Hematopoietic multipotent progenitor cell treated with erythropoietin and hydrocortisone succinate and interleukin-3 and kit ligand, for 4 days (in vitro differentiated cells): ENCODE measurements at regions not wholly inside any gene's neighbourhood (a gene's known extent, or its start where the extent isn't known, plus 50 kb on each side); places are given as distances from the start of the nearest gene placed in this dataset.
"Not testable (repeated sequence)": the region's sequence is repeated elsewhere in the genome, so short reads cannot be mapped to it uniquely, and the experiment has no call there.

ENCODE experiments used
- DNase-seq: peaks from one replicate; pipeline ENCODE4 v3.0.0-alpha.2; 2015

DNA sequence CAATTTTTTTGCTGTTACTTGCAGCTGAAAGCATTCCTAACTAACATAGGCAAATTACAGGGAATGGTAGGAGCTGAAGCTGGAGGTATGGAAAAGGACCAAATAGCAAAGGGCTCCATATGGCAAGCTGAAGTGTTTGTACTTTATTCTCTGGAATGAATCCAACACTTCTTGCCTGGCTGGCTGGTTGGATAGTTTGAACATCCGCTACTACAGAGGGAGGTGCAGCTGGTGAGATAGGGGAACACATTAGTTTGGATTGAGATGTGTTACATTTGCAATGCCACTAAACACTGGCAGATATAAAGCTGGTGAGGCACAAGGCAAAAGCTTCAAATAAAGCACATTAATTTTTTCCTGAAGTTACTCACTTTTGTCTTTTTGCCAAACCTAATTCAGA, 291.5 kb downstream of the SP3 start:
- no peak for DNase-seq

DNA sequence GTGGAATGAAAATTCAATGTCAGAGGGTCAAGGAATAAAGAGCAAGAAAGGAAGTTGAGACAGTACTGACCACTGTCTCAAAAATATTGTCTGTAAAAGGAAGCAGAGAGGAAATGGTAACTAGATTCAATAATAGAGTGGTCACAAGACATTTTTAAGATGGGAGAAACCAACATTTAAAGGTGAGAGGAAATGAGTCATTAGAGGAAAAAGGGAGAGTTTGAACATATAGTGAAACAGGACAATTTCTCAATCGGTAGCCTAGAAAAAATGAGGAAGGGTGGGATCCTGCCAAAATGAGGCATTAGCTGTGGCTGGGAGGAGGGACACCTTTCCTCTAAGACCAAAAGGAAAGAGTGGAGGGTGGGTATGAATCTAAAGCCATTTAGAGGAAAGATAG, 288.5 kb downstream of the SP3 start:
- DNase-seq, result no peak

DNA sequence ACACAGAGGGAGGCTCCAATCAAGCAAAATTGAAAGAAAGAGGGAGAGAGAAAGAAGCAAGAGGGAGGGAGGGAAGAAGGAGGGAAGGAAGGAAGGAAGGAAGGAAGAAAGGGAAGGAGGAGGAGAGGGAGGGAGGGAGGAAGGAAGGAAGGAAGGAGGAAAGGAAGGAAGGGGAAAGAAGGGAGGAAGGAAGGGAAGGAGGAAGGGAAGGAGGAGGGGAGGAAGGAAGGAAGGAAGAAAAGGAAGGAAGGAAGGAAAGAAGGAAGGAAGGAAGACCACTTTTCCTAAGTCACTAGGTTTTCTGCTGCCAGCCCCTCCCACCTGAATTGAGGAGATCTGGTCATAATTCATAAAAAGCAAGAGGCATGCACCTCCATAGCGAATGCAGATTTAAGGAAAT, 287.0 kb downstream of the SP3 start:
- no peak for DNase-seq

DNA sequence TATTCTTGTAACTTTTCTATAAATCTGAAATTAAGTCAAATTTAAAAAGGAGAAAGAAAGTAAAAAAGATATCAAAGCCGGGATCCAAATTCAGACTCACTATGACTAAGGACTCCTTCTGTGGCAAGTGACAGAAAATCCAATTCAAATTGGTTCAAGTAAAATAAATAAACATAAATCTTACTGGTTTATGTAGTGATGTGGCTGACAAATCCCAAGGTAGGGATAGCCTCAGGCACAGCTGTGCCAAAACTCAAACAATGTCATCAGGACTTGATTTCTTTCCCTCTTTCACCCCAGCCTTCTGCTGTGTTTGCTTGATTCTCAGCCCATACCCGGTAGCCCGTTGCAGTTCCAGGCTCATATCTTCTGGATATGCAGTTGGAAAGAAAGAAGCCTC, 284.6 kb downstream of the SP3 start:
- DNase-seq, result no peak

DNA sequence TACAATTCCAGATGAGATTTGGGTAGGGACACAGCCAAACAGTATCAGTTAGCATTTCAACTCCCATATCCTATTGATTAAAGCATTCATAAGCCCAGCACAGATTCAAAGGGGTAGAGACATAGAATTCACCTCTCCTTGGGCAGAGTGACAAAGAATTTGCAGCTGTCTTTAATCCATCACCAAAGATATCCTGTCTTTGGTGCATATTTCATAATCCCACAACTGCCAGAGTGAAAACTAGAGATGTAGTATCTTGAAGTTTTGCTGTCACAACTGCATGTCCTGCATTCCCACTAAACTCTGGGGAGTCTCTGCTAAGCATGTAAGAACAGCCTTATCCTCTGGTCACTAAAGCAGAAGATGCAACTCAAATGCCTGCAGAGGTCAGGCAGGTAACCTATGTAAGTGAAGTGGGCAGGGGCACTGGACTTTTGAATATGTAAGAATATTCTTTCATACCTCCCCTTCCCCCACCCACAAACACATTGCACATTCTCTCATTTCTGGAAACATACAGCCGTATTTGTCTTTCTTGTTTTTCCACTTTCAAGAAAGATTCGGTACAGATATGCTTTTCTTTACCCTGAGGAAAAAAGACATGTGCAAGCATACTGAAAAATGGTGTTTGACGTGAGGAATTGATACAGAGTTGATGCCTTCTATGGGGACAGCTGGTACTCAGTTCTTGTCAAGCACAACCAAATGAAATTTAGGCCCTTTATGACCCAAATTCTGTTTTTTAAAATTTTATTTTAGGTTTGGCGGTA, 283.1 kb downstream of the SP3 start:
- DNase-seq, result no peak

DNA sequence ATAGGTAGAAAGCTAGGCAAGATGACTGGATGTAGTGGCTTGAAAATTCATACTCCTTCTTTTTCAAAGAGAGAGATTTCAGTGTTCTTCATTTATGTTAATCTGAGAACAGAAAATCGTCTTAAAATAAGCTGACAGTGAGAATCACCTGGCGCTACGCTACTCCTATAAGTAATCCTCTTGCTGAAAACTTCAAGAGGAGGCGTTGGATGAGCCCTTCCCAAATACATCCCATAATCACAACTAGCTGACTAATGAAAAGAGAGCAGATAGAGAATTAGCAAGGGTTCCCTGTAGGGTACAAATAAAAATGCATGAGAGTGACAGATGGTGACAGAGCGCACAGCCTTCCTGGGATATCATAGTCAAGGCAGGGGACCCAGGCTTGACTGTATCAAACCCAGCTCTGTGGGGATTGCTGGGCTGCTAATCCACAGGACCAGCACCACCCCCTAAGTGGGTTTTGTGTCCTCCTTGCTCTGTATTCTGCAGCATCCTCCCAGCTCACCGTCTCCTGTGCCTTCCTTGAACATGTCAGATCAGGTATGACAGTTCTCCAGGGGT, 280.2 kb downstream of the SP3 start:
- no peak for DNase-seq

DNA sequence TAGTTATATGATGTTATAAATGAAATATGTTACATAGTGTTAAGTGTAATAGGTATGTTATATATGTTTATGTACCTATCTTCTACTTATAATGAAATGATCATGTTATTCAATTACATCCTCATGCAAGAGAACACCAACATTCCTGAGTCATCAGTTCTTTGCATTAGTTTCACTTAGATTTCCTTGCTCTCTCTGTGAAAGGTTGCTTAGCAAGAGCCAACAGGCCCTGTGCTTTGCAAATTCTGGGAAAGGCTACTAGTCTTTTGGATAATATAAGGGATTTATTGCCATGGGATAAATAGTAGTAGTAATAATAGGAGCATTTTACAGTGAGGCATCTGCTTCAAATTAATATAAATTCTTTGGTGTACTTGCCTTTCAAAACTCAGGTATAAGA, 274.8 kb downstream of the SP3 start:
- DNase-seq, result no peak

DNA sequence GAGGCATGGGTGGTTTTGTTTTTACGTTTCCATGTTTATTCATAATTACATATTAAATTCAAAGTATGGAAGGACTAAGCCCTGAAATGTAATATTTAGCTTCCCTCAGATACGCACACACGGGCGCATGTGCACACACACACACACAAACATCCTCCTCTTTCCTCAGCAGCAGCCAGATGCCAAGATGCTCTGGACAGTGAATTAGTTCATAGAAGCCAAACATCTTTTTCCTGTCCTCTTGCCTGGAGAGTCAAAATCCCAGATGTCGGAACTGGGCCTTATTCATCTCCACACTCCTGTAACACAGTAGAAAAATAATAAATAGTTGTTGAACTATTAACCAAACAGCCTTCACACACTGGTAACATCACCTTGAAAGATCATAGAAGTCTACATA, 273.1 kb downstream of the SP3 start:
- DNase-seq, result no peak

DNA sequence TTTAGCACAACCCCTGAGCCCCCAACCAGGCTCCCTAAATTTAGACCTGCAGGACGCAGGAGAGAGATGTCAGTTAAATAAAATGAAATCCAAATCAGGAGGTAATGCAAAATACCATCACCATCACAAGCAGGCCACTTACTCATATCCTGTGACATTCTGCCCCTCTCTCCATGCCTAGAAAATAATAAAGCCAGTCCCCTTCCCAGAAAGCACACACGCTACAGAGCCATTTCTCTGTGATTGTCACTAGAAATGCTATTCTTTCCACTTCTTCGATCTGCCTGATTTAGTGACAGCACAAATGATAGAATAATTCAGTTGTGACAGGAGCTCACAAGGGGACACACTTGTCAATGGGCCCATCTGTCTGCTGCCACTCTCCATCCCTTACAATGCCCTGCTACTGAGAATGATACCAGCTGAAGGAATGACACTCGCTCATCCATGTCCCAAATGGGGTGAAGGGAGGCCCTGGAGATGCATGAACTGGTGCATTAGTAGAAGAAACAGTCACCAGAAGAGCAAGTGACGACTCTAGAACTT, 272.1 kb downstream of the SP3 start:
- DNase-seq, result no peak

DNA sequence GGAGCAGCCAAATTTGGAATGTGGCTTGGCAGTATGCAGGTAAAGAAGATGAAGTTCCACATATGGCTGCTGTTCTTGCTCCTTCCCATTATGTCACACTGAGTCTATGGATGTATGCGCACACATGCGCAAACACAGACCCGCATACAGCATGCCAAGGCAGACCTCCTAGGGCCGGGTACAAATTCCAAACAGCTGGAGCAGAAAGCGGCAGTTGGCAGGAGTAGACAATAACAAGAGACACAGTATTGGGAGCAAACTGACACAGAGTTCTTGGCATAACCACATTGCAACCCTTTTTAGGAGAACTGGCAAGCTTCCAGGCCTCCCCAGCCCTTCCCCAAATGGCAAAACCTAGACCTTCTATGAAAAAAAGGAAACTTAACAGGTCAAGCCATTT, 268.9 kb downstream of the SP3 start:
- DNase-seq, result no peak

DNA sequence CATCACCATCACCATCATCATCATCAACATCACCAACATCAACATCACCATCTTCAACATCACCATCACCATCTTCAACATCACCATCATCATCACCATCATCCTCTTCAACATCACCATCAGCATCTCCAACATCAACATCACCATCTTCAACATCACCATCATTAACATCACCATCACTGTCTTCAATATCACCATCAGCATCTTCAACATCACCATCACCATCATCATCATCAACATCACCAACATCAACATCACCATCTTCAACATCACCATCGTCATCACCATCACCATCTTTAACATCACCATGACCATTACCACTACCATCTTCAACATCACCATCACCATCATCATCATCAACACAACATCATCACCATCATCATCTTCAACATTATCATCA, 267.2 kb downstream of the SP3 start:
- no peak for DNase-seq

DNA sequence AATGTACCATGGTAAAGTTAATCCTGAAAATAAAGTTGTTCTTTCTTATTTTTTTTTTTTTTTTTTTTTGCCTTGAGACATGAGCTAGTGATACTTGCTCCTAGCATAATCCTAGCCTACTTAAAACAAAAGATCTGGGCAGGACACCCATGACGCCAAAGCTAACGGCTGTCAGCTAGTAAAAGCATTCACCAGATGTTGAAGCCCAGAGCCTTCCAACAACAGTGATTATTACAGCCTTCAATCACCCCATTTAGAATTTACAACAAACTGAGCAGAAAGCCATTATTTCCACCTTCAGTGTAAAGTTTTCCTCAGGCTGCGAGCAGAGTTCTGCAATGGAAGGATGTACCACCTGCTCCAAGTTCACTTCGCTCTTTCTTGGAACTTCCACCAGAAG, 259.5 kb downstream of the SP3 start:
- no peak for DNase-seq

DNA sequence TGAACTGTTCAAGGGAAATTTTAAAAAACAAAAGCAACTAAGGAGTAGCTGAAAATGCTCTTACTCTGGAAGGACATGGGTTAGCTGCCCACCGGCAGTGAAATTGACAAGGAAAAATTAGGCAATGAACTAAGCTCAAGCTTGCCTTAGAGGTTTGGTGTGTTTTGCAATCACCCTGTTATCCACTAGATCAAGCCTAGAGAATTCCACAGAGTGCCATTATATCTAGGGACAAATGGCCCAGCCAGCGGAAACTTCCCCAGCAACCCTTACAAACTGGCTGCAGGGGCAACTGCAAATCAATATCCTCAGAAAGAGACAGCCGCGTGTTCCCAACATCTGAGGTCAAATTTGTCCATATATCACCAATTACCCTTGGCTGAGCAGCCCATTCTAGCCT, 258.2 kb downstream of the SP3 start:
- no peak for DNase-seq

DNA sequence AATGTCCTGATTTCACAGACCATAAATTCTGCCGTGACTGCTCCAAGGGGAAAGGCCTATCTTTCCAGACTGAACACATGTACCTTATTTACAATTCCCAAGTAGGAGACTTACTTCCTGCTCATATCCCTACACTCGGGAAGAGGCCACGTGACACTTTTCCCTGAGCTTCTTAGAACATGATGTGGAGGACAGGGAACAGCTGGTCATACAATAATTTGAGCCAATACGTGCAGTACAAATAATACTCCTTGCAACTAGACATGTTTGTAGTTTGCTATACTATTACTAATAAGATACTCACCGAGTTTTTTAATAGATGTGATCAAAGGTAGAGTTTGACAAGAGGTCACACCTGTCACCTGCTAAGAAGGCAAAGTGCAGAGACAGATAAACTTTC, 256.4 kb downstream of the SP3 start:
- no peak for DNase-seq

DNA sequence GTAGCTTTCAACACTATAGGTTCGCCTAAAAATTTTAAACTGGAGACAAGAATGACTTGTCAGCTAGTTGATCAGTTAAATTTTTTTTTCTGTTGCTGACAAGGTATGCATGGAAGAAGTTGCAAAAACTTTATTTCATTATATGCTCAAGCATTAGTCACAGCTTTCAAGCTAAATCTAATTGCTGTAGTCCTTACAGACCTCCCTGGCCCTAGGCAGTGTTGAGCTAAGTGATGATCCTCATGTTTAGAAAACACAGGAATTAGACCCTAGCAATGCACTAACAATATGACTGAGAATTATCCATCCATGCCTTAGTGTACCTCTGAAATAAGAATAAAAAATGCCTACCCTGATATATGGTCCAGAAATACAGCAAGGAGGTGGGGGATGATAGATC, 253.4 kb downstream of the SP3 start:
- DNase-seq, result no peak

DNA sequence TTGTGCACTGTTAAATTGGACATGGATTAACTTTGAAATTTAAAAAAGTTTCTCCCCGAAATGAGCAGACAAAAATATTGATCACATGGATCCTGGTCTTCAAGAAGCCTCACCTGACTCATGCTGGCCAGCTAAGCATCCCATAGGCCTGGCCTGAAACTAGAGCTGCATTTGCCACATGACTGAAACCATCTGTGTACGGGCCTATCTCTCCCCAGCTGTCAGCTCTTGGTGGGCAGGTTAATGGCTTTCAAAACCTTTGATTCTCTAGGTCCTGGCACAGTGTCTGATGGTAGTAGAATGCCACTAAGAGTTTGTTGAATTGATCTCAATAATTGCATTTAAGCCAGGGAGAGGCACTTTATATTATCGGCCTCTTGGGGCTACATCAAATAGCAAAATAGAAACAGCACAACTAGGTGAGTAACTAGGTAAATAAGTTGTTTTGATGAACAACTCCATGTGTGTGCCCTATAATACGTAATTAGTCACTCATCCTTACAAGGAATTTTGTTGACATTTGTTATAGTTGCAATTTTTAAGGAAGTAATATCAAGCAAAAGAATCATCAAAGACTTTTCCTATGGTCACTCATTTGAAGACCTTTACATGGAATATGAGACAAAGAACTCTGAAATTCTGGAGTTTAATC, 251.1 kb downstream of the SP3 start:
- DNase-seq, result no peak

DNA sequence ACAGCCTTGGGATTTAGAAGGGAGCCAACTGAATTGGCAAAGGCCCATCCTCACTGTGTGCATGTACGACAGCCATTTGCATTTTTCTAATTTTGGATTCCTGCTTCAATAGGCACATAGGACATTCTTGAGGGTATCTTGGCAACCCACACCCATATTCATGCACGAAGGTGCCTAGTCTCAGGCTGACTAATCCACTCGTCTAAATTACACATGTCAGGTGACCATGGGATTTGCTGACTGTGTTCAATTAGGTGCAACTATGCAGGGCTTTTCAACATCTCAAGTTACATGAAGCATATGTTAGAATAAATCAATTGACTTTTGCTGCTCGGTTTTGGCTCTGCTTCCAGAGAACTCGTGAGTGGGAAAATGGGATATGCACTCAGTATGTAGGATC, 249.7 kb downstream of the SP3 start:
- no peak for DNase-seq

DNA sequence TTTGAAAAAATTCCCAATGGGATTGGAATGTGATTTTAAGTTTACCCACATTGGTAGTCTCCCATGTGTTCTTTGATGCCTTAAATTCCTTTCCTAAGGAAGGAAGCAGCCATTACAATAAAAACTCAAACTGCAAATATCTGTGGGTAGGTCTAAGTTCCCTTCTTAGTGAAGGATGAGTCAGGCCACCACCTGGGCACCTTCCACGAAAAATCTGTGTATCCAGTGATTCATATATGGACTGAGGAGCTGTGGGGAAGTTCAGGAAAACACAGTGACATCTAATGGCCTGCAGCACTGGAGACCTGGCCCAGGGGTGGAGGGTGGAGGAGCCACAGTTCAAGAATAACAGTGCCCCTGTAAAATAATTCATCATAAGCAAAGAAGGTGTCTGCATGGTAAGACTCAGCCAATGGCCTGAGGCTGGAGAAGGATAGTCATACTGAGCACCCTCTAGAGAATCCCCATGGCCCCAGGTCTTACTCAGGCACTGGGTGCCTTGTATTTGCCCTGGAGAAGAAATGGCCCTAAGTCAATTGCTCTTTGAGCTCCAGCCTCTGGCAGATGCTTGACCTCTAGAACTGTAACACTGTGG, 248.6 kb downstream of the SP3 start:
- no peak for DNase-seq

DNA sequence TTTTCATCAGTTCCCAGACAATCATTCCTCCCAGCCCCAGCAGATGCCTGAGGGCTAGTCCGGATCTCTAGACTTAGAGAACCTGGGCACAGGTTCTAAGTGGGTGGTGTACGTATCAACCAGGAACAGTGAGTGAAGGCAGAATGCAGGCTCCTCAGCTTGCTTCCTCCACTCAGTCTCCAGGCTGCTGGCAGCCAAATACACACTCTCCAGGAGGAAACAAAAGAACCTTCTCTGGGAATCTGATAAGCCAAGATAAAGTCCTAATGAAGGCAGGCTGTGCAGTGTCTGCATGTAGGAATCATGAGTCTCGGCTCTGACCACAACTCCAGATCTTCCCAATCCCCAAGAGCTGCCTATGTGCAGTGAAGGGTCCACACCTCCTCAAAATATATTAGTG, 245.7 kb downstream of the SP3 start:
- DNase-seq, result no peak

DNA sequence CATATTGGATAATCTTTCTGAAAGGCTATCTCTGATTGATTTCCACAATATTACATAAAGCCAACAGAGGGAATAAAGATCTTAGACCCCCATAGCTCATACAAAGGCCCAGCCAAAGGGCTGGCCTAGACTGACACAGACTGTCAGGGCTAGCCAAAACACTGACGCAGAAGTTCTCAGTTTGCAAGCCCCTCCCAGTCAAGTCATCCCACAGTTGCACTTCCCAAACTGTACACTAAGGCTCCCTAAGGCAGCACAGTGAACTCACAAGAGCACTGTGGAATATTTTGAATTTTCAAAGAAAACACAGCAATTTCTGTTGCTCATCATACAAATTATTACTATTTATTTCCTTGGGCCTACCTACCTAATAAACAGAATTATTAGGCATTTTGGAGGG, 244.9 kb downstream of the SP3 start:
- no peak for DNase-seq

DNA sequence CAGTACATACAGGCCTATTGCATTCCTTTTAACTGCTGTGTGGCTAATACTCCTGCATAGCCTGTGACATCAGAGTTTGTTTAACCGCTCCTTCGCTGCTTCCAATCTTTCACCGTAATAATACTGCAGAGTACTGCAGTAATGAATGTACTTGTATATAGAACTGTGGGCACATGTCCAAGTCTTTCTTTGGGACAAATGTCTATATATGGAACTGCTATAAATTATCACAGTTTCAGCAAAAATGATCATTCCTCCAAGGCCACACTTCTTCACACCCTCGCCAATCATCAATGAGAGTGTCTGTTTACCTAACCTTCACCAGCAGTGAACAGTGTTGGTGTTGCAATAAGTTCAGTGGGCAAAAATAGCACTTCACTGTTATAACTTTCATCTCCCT, 230.4 kb downstream of the SP3 start:
- no peak for DNase-seq

DNA sequence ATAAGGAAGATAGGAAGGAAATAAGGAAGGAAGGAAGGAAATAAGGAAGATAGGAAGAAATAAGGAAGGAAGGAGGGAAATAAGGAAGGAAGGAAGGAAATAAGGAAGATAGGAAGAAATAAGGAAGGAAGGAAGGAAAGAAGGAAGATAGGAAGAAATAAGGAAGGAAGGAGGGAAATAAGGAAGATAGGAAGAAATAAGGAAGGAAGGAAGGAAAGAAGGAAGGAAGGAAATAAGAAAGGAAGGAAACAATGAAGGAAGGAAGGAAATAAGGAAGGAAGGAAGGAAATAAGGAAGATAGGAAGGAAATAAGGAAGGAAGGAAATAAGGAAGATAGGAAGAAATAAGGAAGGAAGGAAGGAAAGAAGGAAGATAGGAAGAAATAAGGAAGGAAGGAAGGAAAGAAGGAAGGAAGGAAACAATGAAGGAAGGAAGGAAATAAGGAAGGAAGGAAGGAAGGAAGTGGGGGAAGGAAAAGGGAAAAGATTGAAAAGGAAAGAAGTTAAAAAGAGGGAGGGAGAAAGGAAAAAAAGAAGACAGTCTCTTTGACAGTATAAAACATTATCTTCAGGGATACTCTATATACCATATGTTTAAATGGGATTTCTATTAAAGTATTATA, 227.1 kb downstream of the SP3 start:
- not testable (repeated sequence) for DNase-seq

DNA sequence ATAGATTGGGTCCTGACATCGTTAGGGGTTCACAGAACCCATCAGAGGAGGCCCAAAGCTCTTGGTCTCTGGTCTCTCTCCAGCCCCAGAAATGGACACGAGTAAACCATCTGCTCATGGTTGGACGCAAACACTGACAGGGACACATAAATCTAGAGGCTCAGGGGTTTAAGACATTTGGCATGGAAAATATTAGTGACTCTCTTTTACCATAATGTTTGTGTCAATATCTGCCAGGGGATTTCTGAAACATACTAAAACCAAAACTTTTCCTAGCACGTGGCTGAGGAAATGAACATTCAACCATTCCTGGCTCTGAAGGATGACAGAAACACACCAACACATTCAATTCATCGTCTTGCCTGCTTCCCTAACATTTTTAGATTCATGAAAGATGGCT, 226.2 kb downstream of the SP3 start:
- DNase-seq, result no peak

DNA sequence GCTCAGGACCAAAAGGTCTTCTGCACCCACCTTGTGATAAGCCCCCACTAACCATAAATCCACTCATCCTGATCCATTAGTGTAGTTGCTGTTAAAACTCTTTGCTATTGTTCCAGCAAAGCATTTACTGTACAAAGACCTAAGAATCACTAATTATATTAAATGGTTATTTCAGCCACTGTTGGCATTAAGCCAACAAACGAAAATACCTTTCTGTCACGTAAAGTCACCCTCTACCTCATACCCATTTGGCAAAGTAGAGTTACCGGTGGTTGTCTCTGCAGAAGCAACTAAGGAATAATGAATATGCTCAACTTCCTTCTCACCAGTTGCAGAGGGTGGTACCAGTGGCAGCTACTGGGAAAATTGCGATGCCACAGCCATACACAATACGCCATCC, 224.5 kb downstream of the SP3 start:
- DNase-seq, result no peak
